ENCODE measurements at regions not wholly inside any gene's neighbourhood (a gene's known extent, or its start where the extent isn't known, plus 50 kb on each side); places are given as distances from the start of the nearest gene placed in this dataset.

DNA sequence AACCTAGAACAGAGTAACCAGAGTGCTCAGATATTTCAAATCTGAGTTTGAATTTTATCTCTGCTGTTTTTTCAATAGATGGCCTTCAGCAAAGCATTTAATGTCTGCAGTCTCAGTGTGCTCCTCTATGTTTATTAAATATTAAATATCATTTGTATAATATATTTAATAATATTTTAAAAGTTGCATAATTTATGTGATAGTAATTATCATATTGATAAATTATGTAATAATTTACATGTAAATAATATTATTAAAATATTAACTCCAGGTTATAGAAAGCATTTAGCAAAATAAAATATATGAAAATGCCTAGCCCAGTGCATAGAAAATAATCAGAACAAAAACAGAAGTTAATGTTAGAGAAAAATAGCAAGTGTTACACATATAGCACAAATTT is 930.0 kb upstream of the SLC35B3 start:
- Histone ChIP-seq H3K9ac (ENCODE audit: low read length in 5 of 5) (no peak overlapping the region), H3K9me3 (ENCODE audit: control insufficient read depth in 5 of 5, low read length in 5 of 5) (peaks cover 0 to 3% (median 0%) of the 10 kb centered on the region in 5 donors), H3K27ac (ENCODE audit: low read depth, low read length) (no peak overlapping the region), H3K27me3 (ENCODE audit: control insufficient read depth in 5 of 5, insufficient read depth in 4 of 5, low read length in 5 of 5) (no peaks in the 10 kb centered on the region), H3K4me3 (ENCODE audit: low read depth in 1 of 5, low read length in 5 of 5) (no peak overlapping the region), H3K4me1 (ENCODE audit: control insufficient read depth in 5 of 5, insufficient read depth in 5 of 5, low read length in 5 of 5) (no peaks in the 10 kb centered on the region), H3K36me3 (ENCODE audit: control insufficient read depth in 5 of 5, insufficient read depth in 5 of 5, low read length in 5 of 5) (no peaks in the 10 kb centered on the region)

DNA sequence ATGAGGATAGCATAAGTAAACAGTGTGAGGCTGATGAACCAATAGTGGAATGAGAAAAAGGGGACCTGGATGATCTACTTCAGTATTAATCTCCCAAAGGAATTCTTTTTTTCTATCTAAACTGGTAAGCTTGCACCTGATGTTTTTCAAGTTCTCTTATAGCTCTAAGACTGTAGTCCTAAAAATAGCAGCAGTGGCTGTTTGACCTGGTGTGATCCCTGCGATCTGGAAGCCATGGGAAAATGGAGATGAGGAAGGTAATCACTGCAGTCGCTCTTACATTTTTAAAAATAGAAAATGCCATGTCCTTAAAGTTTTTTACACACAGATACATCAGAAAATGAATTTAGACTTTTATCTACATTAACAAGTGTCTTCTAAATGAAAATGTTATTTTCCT is 926.4 kb upstream of the SLC35B3 start:
- H3K9ac ChIP-seq (ENCODE audit: low read length in 5 of 5), result no peak overlapping the region
- H3K4me3 ChIP-seq (ENCODE audit: low read depth in 1 of 5, low read length in 5 of 5), result no peak overlapping the region
- H3K27ac ChIP-seq (ENCODE audit: low read depth, low read length), result no peak overlapping the region
- no peaks in the 10 kb centered on the region for H3K4me1 ChIP-seq (ENCODE audit: control insufficient read depth in 5 of 5, insufficient read depth in 5 of 5, low read length in 5 of 5)
- no peaks in the 10 kb centered on the region for H3K27me3 ChIP-seq (ENCODE audit: control insufficient read depth in 5 of 5, insufficient read depth in 4 of 5, low read length in 5 of 5)
- H3K9me3 ChIP-seq (ENCODE audit: control insufficient read depth in 5 of 5, low read length in 5 of 5), result peaks cover 0 to 6% (median 0%) of the 10 kb centered on the region in 5 donors
- no peaks in the 10 kb centered on the region for H3K36me3 ChIP-seq (ENCODE audit: control insufficient read depth in 5 of 5, insufficient read depth in 5 of 5, low read length in 5 of 5)

DNA sequence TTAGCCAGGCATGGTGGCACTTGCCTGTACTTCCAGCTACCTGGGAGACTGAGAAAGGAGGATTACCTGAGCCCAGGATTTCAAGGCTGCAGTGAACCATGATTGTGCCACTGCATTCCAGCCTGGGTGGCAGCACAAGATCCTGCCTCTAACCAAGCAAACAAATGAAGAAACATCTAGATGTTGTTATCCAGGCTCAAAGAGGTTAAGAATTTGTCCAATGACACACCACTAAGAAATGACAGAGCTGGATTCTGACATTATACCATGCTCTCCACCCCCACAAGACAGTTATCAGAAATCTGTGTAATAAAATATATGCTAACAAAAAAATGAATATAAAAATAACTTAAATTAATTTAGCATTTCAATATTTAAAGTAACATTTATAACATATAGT is 925.5 kb upstream of the SLC35B3 start:
- Histone ChIP-seq H3K27me3 (ENCODE audit: control insufficient read depth in 5 of 5, insufficient read depth in 4 of 5, low read length in 5 of 5) (no peaks in the 10 kb centered on the region), H3K27ac (ENCODE audit: low read depth, low read length) (no peak overlapping the region), H3K9ac (ENCODE audit: low read length in 5 of 5) (no peak overlapping the region), H3K4me1 (ENCODE audit: control insufficient read depth in 5 of 5, insufficient read depth in 5 of 5, low read length in 5 of 5) (no peaks in the 10 kb centered on the region), H3K9me3 (ENCODE audit: control insufficient read depth in 5 of 5, low read length in 5 of 5) (peaks cover 0 to 6% (median 2%) of the 10 kb centered on the region in 5 donors), H3K36me3 (ENCODE audit: control insufficient read depth in 5 of 5, insufficient read depth in 5 of 5, low read length in 5 of 5) (no peaks in the 10 kb centered on the region), H3K4me3 (ENCODE audit: low read depth in 1 of 5, low read length in 5 of 5) (no peak overlapping the region)

DNA sequence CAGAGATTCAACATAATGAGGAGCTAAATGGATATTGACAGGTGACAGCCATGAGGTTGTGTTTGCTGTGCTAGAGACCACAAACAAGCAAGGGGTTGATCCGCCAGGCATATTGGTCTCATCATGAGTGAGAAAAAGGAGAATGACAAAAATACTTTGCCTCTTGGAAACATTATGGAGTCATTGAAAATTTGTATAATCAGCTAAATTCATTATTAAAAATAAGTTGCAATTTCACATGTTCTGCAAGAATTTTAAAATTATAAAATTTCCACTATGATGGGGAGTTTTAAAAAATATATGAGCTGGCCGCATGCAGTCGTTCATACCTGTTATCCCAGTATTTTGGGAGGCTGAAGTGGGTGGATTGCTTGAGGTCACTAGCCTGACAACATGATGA is 912.3 kb upstream of the SLC35B3 start:
- no peak overlapping the region for H3K4me3 ChIP-seq (ENCODE audit: low read depth in 1 of 5, low read length in 5 of 5)

DNA sequence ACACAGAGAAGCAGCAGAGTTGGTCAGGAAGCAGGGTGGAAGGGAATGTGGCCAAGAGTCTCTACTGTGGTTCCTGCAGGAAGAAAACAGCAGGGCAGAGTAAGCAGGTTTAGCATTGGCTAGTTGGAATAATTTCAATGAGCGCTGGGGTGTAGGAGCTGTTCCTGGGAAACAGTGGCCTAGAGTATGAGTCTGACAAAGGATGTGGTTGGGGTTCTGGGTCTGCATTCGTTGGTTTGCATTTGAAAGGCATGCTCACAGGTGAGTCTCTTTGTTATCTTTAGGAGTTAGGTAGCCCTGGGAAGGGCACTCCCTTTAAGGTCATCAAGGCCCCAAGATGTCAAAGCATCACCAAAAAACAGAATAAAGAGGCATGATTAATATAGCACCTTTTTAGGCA is 911.6 kb upstream of the SLC35B3 start:
- no peaks in the 10 kb centered on the region for H3K27me3 ChIP-seq (ENCODE audit: control insufficient read depth in 5 of 5, insufficient read depth in 4 of 5, low read length in 5 of 5)
- H3K9me3 ChIP-seq (ENCODE audit: control insufficient read depth in 5 of 5, low read length in 5 of 5), result peaks cover 0 to 4% (median 0%) of the 10 kb centered on the region in 5 donors
- no peak overlapping the region for H3K4me3 ChIP-seq (ENCODE audit: low read depth in 1 of 5, low read length in 5 of 5)
- no peak overlapping the region for H3K27ac ChIP-seq (ENCODE audit: low read depth, low read length)
- H3K9ac ChIP-seq (ENCODE audit: low read length in 5 of 5), result no peak overlapping the region
- no peaks in the 10 kb centered on the region for H3K36me3 ChIP-seq (ENCODE audit: control insufficient read depth in 5 of 5, insufficient read depth in 5 of 5, low read length in 5 of 5)
- H3K4me1 ChIP-seq (ENCODE audit: control insufficient read depth in 5 of 5, insufficient read depth in 5 of 5, low read length in 5 of 5), result no peaks in the 10 kb centered on the region

More for the DNA sequence above, 912.3 kb upstream of the SLC35B3 start:
- Histone ChIP-seq H3K36me3 (ENCODE audit: control insufficient read depth in 5 of 5, insufficient read depth in 5 of 5, low read length in 5 of 5) (no peaks in the 10 kb centered on the region), H3K9ac (ENCODE audit: low read length in 5 of 5) (no peak overlapping the region), H3K27ac (ENCODE audit: low read depth, low read length) (no peak overlapping the region), H3K27me3 (ENCODE audit: control insufficient read depth in 5 of 5, insufficient read depth in 4 of 5, low read length in 5 of 5) (no peaks in the 10 kb centered on the region), H3K4me1 (ENCODE audit: control insufficient read depth in 5 of 5, insufficient read depth in 5 of 5, low read length in 5 of 5) (no peaks in the 10 kb centered on the region), H3K9me3 (ENCODE audit: control insufficient read depth in 5 of 5, low read length in 5 of 5) (peaks cover 0 to 4% (median 0%) of the 10 kb centered on the region in 5 donors)

DNA sequence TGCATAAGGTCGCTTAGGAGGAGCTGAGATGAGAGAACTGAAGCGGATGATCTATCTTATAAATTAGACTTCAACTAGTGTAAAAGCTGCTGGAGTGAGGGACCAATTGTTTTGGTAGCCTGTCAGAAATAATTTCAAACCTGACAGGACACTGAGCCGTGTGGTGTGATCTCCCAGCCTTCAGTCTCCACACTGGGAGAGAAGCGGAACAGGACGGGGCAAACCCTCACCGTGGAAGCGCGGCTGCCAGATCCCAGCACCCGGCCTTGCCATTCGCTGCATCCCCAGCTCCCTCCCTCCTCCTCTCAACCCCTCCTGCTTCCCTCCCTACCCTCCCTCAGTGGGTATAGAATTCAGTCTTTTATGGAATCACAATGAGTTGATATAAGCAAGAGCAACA is 900.1 kb upstream of the SLC35B3 start:
- Histone ChIP-seq H3K4me3 (ENCODE audit: low read depth in 1 of 5, low read length in 5 of 5) (no peak overlapping the region), H3K4me1 (ENCODE audit: control insufficient read depth in 5 of 5, insufficient read depth in 5 of 5, low read length in 5 of 5) (no peaks in the 10 kb centered on the region), H3K27me3 (ENCODE audit: control insufficient read depth in 5 of 5, insufficient read depth in 4 of 5, low read length in 5 of 5) (no peaks in the 10 kb centered on the region), H3K9ac (ENCODE audit: low read length in 5 of 5) (no peak overlapping the region), H3K27ac (ENCODE audit: low read depth, low read length) (no peak overlapping the region), H3K36me3 (ENCODE audit: control insufficient read depth in 5 of 5, insufficient read depth in 5 of 5, low read length in 5 of 5) (no peaks in the 10 kb centered on the region), H3K9me3 (ENCODE audit: control insufficient read depth in 5 of 5, low read length in 5 of 5) (peaks cover 0 to 3% (median 0%) of the 10 kb centered on the region in 5 donors)

DNA sequence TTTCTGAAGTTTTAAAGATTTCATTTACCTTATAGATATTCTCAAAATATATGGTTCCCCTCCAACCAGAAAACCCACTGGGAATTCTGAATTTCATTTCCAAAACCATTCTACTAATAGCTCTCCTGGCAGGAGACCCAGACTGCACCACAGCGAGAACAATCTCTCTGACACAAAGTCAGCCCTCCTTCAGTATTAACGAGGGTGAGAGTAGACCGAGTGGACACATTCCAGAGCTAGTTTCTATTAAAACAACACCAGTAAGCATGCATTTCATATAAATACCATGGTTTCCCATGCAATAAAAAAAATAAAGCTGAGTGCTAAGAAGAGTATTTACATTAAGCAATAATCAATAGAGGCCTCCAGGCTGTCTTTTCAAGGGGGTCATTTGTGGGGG is 899.6 kb upstream of the SLC35B3 start:
- H3K4me1 ChIP-seq (ENCODE audit: control insufficient read depth in 5 of 5, insufficient read depth in 5 of 5, low read length in 5 of 5), result no peaks in the 10 kb centered on the region

DNA sequence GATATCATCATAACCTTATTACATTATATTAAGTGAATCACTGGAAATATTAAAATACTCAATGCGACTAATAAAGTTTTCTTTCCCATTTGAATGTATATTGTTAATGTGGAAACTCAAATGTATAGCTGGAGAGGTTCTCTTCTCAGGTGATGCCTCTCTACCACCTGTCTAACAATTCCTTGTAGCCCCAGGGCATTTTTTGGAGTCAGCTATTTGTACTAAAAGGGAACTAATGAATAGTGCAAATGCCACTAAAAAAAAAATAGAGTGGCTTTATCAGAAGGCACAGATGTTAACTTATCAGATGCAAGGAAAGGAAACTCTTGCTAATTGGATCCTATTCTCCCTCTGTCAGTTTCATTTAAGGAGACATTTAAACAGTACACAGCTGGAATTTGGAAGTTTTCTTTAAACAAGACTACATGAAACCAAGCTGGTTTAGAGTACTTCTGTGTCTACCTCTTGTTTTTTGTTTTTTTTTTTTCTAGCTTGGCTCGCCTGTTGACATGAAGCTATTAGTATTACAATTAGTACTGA is 897.0 kb upstream of the SLC35B3 start:
- no peaks in the 10 kb centered on the region for H3K27me3 ChIP-seq (ENCODE audit: control insufficient read depth in 5 of 5, insufficient read depth in 4 of 5, low read length in 5 of 5)
- no peak overlapping the region for H3K27ac ChIP-seq (ENCODE audit: low read depth, low read length)
- no peaks in the 10 kb centered on the region for H3K4me1 ChIP-seq (ENCODE audit: control insufficient read depth in 5 of 5, insufficient read depth in 5 of 5, low read length in 5 of 5)
- H3K9me3 ChIP-seq (ENCODE audit: control insufficient read depth in 5 of 5, low read length in 5 of 5), result peaks cover 0 to 7% (median 3%) of the 10 kb centered on the region in 5 donors
- no peak overlapping the region for H3K4me3 ChIP-seq (ENCODE audit: low read depth in 1 of 5, low read length in 5 of 5)
- H3K9ac ChIP-seq (ENCODE audit: low read length in 5 of 5), result no peak overlapping the region
- no peaks in the 10 kb centered on the region for H3K36me3 ChIP-seq (ENCODE audit: control insufficient read depth in 5 of 5, insufficient read depth in 5 of 5, low read length in 5 of 5)

More for the DNA sequence above, 899.6 kb upstream of the SLC35B3 start:
- Histone ChIP-seq H3K27ac (ENCODE audit: low read depth, low read length) (no peak overlapping the region), H3K9ac (ENCODE audit: low read length in 5 of 5) (no peak overlapping the region), H3K4me3 (ENCODE audit: low read depth in 1 of 5, low read length in 5 of 5) (no peak overlapping the region), H3K36me3 (ENCODE audit: control insufficient read depth in 5 of 5, insufficient read depth in 5 of 5, low read length in 5 of 5) (no peaks in the 10 kb centered on the region), H3K9me3 (ENCODE audit: control insufficient read depth in 5 of 5, low read length in 5 of 5) (peaks cover 0 to 3% (median 0%) of the 10 kb centered on the region in 5 donors), H3K27me3 (ENCODE audit: control insufficient read depth in 5 of 5, insufficient read depth in 4 of 5, low read length in 5 of 5) (no peaks in the 10 kb centered on the region)

DNA sequence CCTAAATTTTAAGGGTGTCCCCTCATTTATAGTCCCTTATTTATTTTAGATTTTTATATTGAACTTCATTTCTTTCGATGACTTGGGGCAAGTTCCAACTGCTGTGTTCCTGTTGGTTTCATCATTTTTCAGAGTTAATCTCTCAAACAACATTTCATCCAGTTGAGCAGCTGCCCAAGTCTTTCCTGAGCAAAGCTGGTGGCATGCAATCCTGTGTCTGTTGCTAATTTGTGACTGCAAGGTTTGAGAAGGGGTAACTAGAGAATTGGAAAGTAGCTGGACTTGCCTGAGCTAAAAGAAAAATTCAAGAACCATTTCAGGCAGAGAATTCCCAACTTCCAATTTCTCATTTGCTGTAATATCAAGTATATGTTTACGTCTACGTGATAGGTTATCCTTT is 881.5 kb upstream of the SLC35B3 start:
- Histone ChIP-seq H3K4me1 (ENCODE audit: control insufficient read depth in 5 of 5, insufficient read depth in 5 of 5, low read length in 5 of 5) (peaks cover 0 to 37% (median 0%) of the 10 kb centered on the region in 5 donors), H3K27me3 (ENCODE audit: control insufficient read depth in 5 of 5, insufficient read depth in 4 of 5, low read length in 5 of 5) (no peaks in the 10 kb centered on the region), H3K27ac (ENCODE audit: low read depth, low read length) (no peak overlapping the region), H3K36me3 (ENCODE audit: control insufficient read depth in 5 of 5, insufficient read depth in 5 of 5, low read length in 5 of 5) (no peaks in the 10 kb centered on the region), H3K4me3 (ENCODE audit: low read depth in 1 of 5, low read length in 5 of 5) (no peak overlapping the region), H3K9me3 (ENCODE audit: control insufficient read depth in 5 of 5, low read length in 5 of 5) (no peaks in the 10 kb centered on the region), H3K9ac (ENCODE audit: low read length in 5 of 5) (no peak overlapping the region)

DNA sequence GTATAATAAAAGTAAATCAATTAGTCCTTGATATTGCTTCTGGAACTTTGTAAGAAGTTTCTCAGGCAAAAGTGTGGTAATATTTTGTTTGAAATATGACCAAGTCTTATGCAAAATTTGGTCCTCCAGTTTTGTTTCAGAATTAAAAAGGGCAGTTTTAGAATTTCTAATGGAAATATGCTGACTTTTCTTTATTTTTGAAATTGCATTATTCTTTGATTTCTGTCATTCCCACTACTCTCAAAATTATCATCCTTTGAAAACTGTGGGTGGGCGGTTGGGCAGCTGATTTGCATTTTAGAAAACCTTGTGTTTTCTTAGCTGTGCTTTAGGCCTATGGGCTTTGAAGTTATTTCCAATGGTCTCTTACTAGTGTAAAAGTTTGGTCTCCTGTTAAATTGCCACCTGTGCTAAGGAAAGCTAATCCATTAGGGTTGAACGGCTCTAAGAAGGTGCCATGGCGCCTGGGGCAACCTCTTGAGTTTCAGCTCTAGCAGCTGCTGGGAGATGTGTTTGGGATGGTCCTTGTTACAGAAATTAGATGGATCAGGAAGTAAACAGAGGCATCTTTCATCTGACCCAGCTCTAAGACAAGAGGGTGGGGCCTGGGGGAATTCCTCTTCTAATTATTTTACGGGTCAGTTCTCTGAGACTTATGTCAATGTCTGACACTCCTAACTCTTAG is 880.8 kb upstream of the SLC35B3 start:
- Histone ChIP-seq H3K27me3 (ENCODE audit: control insufficient read depth in 5 of 5, insufficient read depth in 4 of 5, low read length in 5 of 5) (no peaks in the 10 kb centered on the region), H3K4me3 (ENCODE audit: low read depth in 1 of 5, low read length in 5 of 5) (no peak overlapping the region)

More for the DNA sequence above, 880.8 kb upstream of the SLC35B3 start:
- H3K9me3 ChIP-seq (ENCODE audit: control insufficient read depth in 5 of 5, low read length in 5 of 5), result no peaks in the 10 kb centered on the region
- no peak overlapping the region for H3K9ac ChIP-seq (ENCODE audit: low read length in 5 of 5)
- peaks cover 0 to 37% (median 0%) of the 10 kb centered on the region in 5 donors for H3K4me1 ChIP-seq (ENCODE audit: control insufficient read depth in 5 of 5, insufficient read depth in 5 of 5, low read length in 5 of 5)
- H3K36me3 ChIP-seq (ENCODE audit: control insufficient read depth in 5 of 5, insufficient read depth in 5 of 5, low read length in 5 of 5), result no peaks in the 10 kb centered on the region
- H3K27ac ChIP-seq (ENCODE audit: low read depth, low read length), result no peak overlapping the region

Data from subcutaneous abdominal adipose tissue (tissue), 5 donors.